OCI-LY1 (cell line): ENCODE measurements at regions not wholly inside any gene's neighbourhood (a gene's known extent, or its start where the extent isn't known, plus 50 kb on each side); places are given as distances from the start of the nearest gene placed in this dataset.

Experiments used
- H2AFZ ChIP-seq: fragments of 200-600 bp; sonication (generic), shearing (Covaris generic); 2 replicates; pipeline ENCODE4 v1.6.0; 2014; ENCODE audit warnings: antibody characterized with exemption, mild to moderate bottlenecking, low read length
- H3F3A ChIP-seq: fragments of 200-600 bp; sonication (generic), shearing (Covaris generic); 2 replicates; pipeline ENCODE4 v1.6.0; 2014; ENCODE audit warnings: mild to moderate bottlenecking, antibody characterized with exemption, low read length, moderate library complexity; ENCODE audit not compliant: insufficient read depth
- H3K27ac ChIP-seq: fragments of 200-600 bp; sonication (generic); 2 replicates; pipeline ENCODE4 v1.5.1; 2014; ENCODE audit warnings: low read length, mixed run types, mild to moderate bottlenecking, low read depth; ENCODE audit not compliant: poor library complexity, severe bottlenecking
- H3K27me3 ChIP-seq: fragments of 200-600 bp; sonication (generic); 2 replicates; pipeline ENCODE4 v1.6.0; 2014; ENCODE audit warnings: antibody characterized with exemption, mild to moderate bottlenecking, low read length, moderate library complexity; ENCODE audit not compliant: insufficient read depth
- H3K36me3 ChIP-seq: fragments of 200-600 bp; sonication (generic); 2 replicates; pipeline ENCODE4 v1.6.1; 2014; ENCODE audit warnings: mild to moderate bottlenecking, antibody characterized with exemption, low read length, moderate library complexity, mixed read lengths; ENCODE audit not compliant: insufficient read depth
- H3K4me1 ChIP-seq: fragments of 200-600 bp; sonication (generic); 2 replicates; pipeline ENCODE4 v1.5.1; 2014; ENCODE audit warnings: mild to moderate bottlenecking, low read length, moderate library complexity; ENCODE audit not compliant: insufficient read depth, severe bottlenecking
- H3K4me2 ChIP-seq: fragments of 200-600 bp; sonication (generic), shearing (Covaris generic); 2 replicates; pipeline ENCODE4 v1.6.1; 2014; ENCODE audit warnings: low read length
- H3K4me3 ChIP-seq: fragments of 200-600 bp; sonication (generic); 2 replicates; pipeline ENCODE4 v1.5.1; 2014; ENCODE audit warnings: low read length, low read depth, mild to moderate bottlenecking, mixed read lengths; ENCODE audit not compliant: poor library complexity, severe bottlenecking
- H3K79me2 ChIP-seq: fragments of 200-600 bp; shearing (Covaris generic); 2 replicates; pipeline ENCODE4 v1.6.1; 2016; ENCODE audit warnings: mixed run types, low read length, mixed read lengths; ENCODE audit not compliant: insufficient read depth
- H3K9ac ChIP-seq: fragments of 200-600 bp; sonication (generic), shearing (Covaris generic); 2 replicates; pipeline ENCODE4 v1.6.1; 2014; ENCODE audit warnings: mild to moderate bottlenecking, low read length, mixed read lengths
- H3K9me2 ChIP-seq: fragments of 200-600 bp; sonication (generic), shearing (Covaris generic); 2 replicates; pipeline ENCODE4 v1.6.1; 2014; ENCODE audit warnings: low read depth, mild to moderate bottlenecking, low read length, mixed read lengths
- H3K9me3 ChIP-seq: fragments of 200-600 bp; shearing (Covaris generic); 2 replicates; pipeline ENCODE4 v1.6.1; 2014; ENCODE audit warnings: low read length, mixed read lengths
- H4K20me1 ChIP-seq: fragments of 200-600 bp; sonication (generic), shearing (Covaris generic); 2 replicates; pipeline ENCODE4 v1.6.0; 2016; ENCODE audit warnings: mild to moderate bottlenecking, low read length; ENCODE audit not compliant: insufficient read depth
- EZH2 ChIP-seq: fragments of 200-600 bp; sonication (generic), shearing (Covaris generic); IDR thresholded peaks from 2 replicates; pipeline ENCODE4 v1.8.0; 2017; ENCODE audit warnings: borderline replicate concordance, mixed run types, mild to moderate bottlenecking, antibody characterized with exemption, low read length, moderate library complexity, mixed read lengths
- TF ChIP-seq, protein P1 (sequence below): fragments of 200-600 bp; sonication (generic), shearing (Covaris generic); IDR thresholded peaks from 2 replicates; pipeline ENCODE4 v1.5.1; 2017; ENCODE audit warnings: mild to moderate bottlenecking, antibody characterized with exemption, low read length, moderate library complexity, mixed read lengths

DNA sequence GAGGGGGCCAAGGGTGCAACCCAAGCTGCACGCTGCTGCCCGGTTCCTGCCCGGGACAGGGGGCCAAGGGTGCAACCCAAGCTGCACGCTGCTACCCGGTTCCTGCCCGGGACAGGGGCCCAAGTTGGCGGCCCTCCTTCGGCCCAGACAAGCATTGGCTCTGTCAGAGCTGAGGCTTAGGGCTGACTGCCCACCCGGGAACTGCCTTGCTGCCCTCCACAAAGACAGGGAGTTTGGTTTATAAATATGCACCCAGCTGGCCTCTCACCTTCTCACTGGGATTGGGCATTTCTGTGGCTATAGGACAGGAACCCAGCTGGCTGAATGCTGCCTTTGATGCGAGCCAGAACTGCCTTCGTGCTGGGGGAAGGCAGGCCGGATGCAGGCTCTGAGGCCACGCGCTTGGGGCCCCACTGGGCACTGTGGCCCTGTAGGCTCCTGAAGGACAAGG is 105.7 kb downstream of the IRX5 start:
- H3K4me3 ChIP-seq = no peak overlapping the region
- no peaks in the 10 kb centered on the region for H3K9me3 ChIP-seq
- H3K27ac ChIP-seq = no peak overlapping the region
- no peaks in the 10 kb centered on the region for H3K4me1 ChIP-seq
- H3K36me3 ChIP-seq = no peaks in the 10 kb centered on the region
- H3K9ac ChIP-seq = no peak overlapping the region
- no peaks in the 10 kb centered on the region for H3K79me2 ChIP-seq
- no peak for TF ChIP-seq EZH2
- H3K27me3 ChIP-seq = no peaks in the 10 kb centered on the region
- H3K4me2 ChIP-seq = no peak overlapping the region
- no peak overlapping the region for H2AFZ ChIP-seq
- H3K9me2 ChIP-seq = no peaks in the 10 kb centered on the region
- no peaks in the 10 kb centered on the region for H3F3A ChIP-seq
- no peaks in the 10 kb centered on the region for H4K20me1 ChIP-seq

DNA sequence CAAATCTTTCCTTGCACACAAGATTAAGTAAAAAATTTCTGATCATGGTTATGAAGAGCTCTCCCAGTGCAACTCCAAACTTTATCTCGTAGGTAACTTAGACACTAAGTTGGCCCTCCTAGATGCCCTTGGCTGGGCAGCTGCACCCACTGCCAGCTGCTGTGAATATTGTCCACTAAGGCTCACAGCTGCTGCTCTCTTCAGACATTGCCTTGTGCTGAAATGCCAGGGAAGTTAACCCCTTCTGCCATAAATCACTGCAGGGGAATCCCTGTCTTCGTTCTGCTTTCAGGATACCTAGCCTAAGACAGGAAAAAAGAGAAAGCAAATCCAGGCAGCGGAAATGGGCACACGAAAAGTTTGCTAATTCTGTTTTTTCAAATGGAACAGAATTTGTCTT is 106.4 kb downstream of the IRX5 start:
- no peaks in the 10 kb centered on the region for H3K9me2 ChIP-seq
- H4K20me1 ChIP-seq = no peaks in the 10 kb centered on the region
- TF ChIP-seq, protein P1, sequence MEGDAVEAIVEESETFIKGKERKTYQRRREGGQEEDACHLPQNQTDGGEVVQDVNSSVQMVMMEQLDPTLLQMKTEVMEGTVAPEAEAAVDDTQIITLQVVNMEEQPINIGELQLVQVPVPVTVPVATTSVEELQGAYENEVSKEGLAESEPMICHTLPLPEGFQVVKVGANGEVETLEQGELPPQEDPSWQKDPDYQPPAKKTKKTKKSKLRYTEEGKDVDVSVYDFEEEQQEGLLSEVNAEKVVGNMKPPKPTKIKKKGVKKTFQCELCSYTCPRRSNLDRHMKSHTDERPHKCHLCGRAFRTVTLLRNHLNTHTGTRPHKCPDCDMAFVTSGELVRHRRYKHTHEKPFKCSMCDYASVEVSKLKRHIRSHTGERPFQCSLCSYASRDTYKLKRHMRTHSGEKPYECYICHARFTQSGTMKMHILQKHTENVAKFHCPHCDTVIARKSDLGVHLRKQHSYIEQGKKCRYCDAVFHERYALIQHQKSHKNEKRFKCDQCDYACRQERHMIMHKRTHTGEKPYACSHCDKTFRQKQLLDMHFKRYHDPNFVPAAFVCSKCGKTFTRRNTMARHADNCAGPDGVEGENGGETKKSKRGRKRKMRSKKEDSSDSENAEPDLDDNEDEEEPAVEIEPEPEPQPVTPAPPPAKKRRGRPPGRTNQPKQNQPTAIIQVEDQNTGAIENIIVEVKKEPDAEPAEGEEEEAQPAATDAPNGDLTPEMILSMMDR = no peak
- no peak for TF ChIP-seq EZH2
- no peaks in the 10 kb centered on the region for H3F3A ChIP-seq
- H3K36me3 ChIP-seq = no peaks in the 10 kb centered on the region
- no peaks in the 10 kb centered on the region for H3K9me3 ChIP-seq
- no peaks in the 10 kb centered on the region for H3K79me2 ChIP-seq
- H3K9ac ChIP-seq = no peak overlapping the region
- no peak overlapping the region for H3K4me2 ChIP-seq
- no peak overlapping the region for H2AFZ ChIP-seq
- H3K4me3 ChIP-seq = no peak overlapping the region
- no peaks in the 10 kb centered on the region for H3K4me1 ChIP-seq
- no peak overlapping the region for H3K27ac ChIP-seq
- no peaks in the 10 kb centered on the region for H3K27me3 ChIP-seq

GRCh38 chr16:55037966-55038365 is 107.3 kb downstream of the IRX5 start:
- Histone ChIP-seq H3K27me3 (no peaks in the 10 kb centered on the region), H3K36me3 (no peaks in the 10 kb centered on the region), H4K20me1 (no peaks in the 10 kb centered on the region), H3K9me3 (no peaks in the 10 kb centered on the region), H3F3A (no peaks in the 10 kb centered on the region), H3K4me3 (no peak overlapping the region), H3K9me2 (no peaks in the 10 kb centered on the region), H3K27ac (no peak overlapping the region), H3K4me1 (no peaks in the 10 kb centered on the region), H3K79me2 (no peaks in the 10 kb centered on the region), H2AFZ (no peak overlapping the region), H3K4me2 (no peak overlapping the region), H3K9ac (no peak overlapping the region)
- TF ChIP-seq, protein P1 = no peak
- TF ChIP-seq EZH2 = no peak

GRCh38 chr16:55039042-55039441 is 108.4 kb downstream of the IRX5 start:
- H3K9me3 ChIP-seq = no peaks in the 10 kb centered on the region
- no peaks in the 10 kb centered on the region; the same call in 1 of the 2 replicates for H3K27me3 ChIP-seq
- TF ChIP-seq EZH2 = no peak
- TF ChIP-seq, protein P1 = no peak
- no peak overlapping the region for H3K9ac ChIP-seq
- H3K9me2 ChIP-seq = no peaks in the 10 kb centered on the region
- H3K4me3 ChIP-seq = no peak overlapping the region
- H3F3A ChIP-seq = no peaks in the 10 kb centered on the region
- H3K27ac ChIP-seq = no peak overlapping the region
- H3K36me3 ChIP-seq = no peaks in the 10 kb centered on the region
- H3K79me2 ChIP-seq = no peaks in the 10 kb centered on the region
- H3K4me1 ChIP-seq = no peaks in the 10 kb centered on the region
- H2AFZ ChIP-seq = no peak overlapping the region
- no peak overlapping the region for H3K4me2 ChIP-seq
- no peaks in the 10 kb centered on the region for H4K20me1 ChIP-seq
